Lower lobe of right lung (tissue), 2 donors: ENCODE measurements at regions not wholly inside any gene's neighbourhood (a gene's known extent, or its start where the extent isn't known, plus 50 kb on each side); places are given as distances from the start of the nearest gene placed in this dataset.

Experiments used
- ATAC-seq, 2 donors: fragments of 200-7000 bp; cut with Tn5 transposase; one replicate each; pipeline ENCODE4 v1.9.1; 2020 to 2022; ENCODE audit warnings: mild to moderate bottlenecking in 2 of 2, moderate library complexity in 2 of 2
- DNase-seq: peaks from one replicate; pipeline ENCODE4 v3.0.0-alpha.2; 2020
- H3K27ac ChIP-seq: fragments of 200-600 bp; one replicate; pipeline ENCODE4 v1.8.0; 2022
- H3K27me3 ChIP-seq: fragments of 200-600 bp; one replicate; pipeline ENCODE4 v1.8.0; 2022; ENCODE audit warnings: low read depth
- H3K36me3 ChIP-seq: fragments of 200-600 bp; one replicate; pipeline ENCODE4 v1.8.0; 2022; ENCODE audit warnings: mild to moderate bottlenecking
- H3K4me1 ChIP-seq: fragments of 200-600 bp; one replicate; pipeline ENCODE4 v1.8.0; 2022
- H3K4me3 ChIP-seq: fragments of 200-600 bp; one replicate; pipeline ENCODE4 v1.8.0; 2022; ENCODE audit warnings: mild to moderate bottlenecking
- H3K9me3 ChIP-seq: fragments of 200-600 bp; one replicate; pipeline ENCODE4 v1.8.0; 2022
- CTCF ChIP-seq: fragments of 200-600 bp; IDR thresholded peaks from one replicate; pipeline ENCODE4 v1.8.0; 2022; ENCODE audit warnings: antibody characterized with exemption, mild to moderate bottlenecking
- intact Hi-C: fragments of 100-400 bp; cut with DNase I; formaldehyde crosslinking; loops from one replicate; pipeline ENCODE4 v1.11.0; 2022
- donor health status: DM: no; HTN: yes; CAD: no; lungs with severe emphysema.

GRCh38 chr12:107844312-107844921 lies 69.9 kb downstream of the ASCL4 start:
- Histone ChIP-seq H3K4me3 (peak overlapping the region; percentile 33), H3K27ac (no peak overlapping the region), H3K36me3 (no peaks in the 10 kb centered on the region), H3K4me1 (peaks cover 18% of the 10 kb centered on the region), H3K27me3 (peaks cover 63% of the 10 kb centered on the region), H3K9me3 (no peaks in the 10 kb centered on the region)
- TF ChIP-seq CTCF, result no peak
- intact Hi-C loops, result no loop called here
- DNase-seq (no peak), ATAC-seq (peak; percentile 44 to 66)

- peaks cover 59% of the 10 kb centered on the region for H3K27me3 ChIP-seq
These were observed 70.9 kb downstream of the ASCL4 start for GRCh38 chr12:107845226-107845979.

GRCh38 chr12:107845980-107846659 lies 71.6 kb downstream of the ASCL4 start:
- Histone ChIP-seq H3K9me3 (no peaks in the 10 kb centered on the region), H3K4me3 (no peak overlapping the region), H3K4me1 (peaks cover 18% of the 10 kb centered on the region), H3K27me3 (peaks cover 52% of the 10 kb centered on the region), H3K27ac (no peak overlapping the region), H3K36me3 (no peaks in the 10 kb centered on the region)
- intact Hi-C loops, result no loop called here
- TF ChIP-seq CTCF, result no peak
- DNase-seq (no peak), ATAC-seq (no peak)

More at GRCh38 chr12:107845226-107845979, 70.9 kb downstream of the ASCL4 start:
- DNase-seq (no peak), ATAC-seq (no peak)
- peaks cover 18% of the 10 kb centered on the region for H3K4me1 ChIP-seq
- H3K9me3 ChIP-seq, result no peaks in the 10 kb centered on the region
- no peak overlapping the region for H3K27ac ChIP-seq
- H3K4me3 ChIP-seq, result no peak overlapping the region
- no peak for TF ChIP-seq CTCF
- no peaks in the 10 kb centered on the region for H3K36me3 ChIP-seq
- intact Hi-C loops, result no loop called here

GRCh38 chr12:107847430-107847829 lies 72.9 kb downstream of the ASCL4 start:
- no peak overlapping the region for H3K4me3 ChIP-seq
- H3K27ac ChIP-seq, result no peak overlapping the region
- intact Hi-C loops, result no loop called here
- no peaks in the 10 kb centered on the region for H3K9me3 ChIP-seq
- H3K27me3 ChIP-seq, result peaks cover 39% of the 10 kb centered on the region
- peaks cover 18% of the 10 kb centered on the region for H3K4me1 ChIP-seq
- TF ChIP-seq CTCF, result no peak
- ATAC-seq (peak; percentile 26 to 76), DNase-seq (no peak)
- H3K36me3 ChIP-seq, result no peaks in the 10 kb centered on the region

GRCh38 chr12:107847830-107848229 lies 73.3 kb downstream of the ASCL4 start:
- intact Hi-C loops, result no loop called here
- DNase-seq, result no peak
- peak; percentile 27 to 29 for ATAC-seq

More at GRCh38 chr12:107847830-107848229, 73.3 kb downstream of the ASCL4 start:
- Histone ChIP-seq H3K27me3 (peaks cover 35% of the 10 kb centered on the region), H3K9me3 (no peaks in the 10 kb centered on the region), H3K4me1 (peaks cover 18% of the 10 kb centered on the region), H3K4me3 (no peak overlapping the region), H3K27ac (no peak overlapping the region), H3K36me3 (no peaks in the 10 kb centered on the region)
- no peak for TF ChIP-seq CTCF
